BE2C (cell line): ENCODE measurements at regions not wholly inside any gene's neighbourhood (a gene's known extent, or its start where the extent isn't known, plus 50 kb on each side); places are given as distances from the start of the nearest gene placed in this dataset.

Experiments used
- DNase-seq: peaks from one replicate; pipeline ENCODE4 v3.0.0-alpha.2; 2020
- H3K27me3 ChIP-seq: fragments of 250-450 bp; sonication (Bioruptor Pico); 2 replicates; pipeline ENCODE4 v1.5.1; 2020; ENCODE audit warnings: mild to moderate bottlenecking
- H3K36me3 ChIP-seq: fragments of 250-450 bp; sonication (Bioruptor Pico); 2 replicates; pipeline ENCODE4 v1.5.1; 2020; ENCODE audit warnings: mild to moderate bottlenecking
- H3K4me1 ChIP-seq: fragments of 250-450 bp; sonication (Bioruptor Pico); 2 replicates; pipeline ENCODE4 v1.5.1; 2020
- H3K4me3 ChIP-seq: 2 replicates; pipeline ENCODE4 v1.5.1; 2011; ENCODE audit warnings: low read depth, low read length
- H3K9me3 ChIP-seq: fragments of 250-450 bp; sonication (Bioruptor Pico); 2 replicates; pipeline ENCODE4 v1.5.1; 2020
- TF ChIP-seq, protein P1 (sequence below): IDR thresholded peaks from 2 replicates; pipeline ENCODE4 v1.5.1; 2012; ENCODE audit warnings: mild to moderate bottlenecking, low read depth, low read length

DNA sequence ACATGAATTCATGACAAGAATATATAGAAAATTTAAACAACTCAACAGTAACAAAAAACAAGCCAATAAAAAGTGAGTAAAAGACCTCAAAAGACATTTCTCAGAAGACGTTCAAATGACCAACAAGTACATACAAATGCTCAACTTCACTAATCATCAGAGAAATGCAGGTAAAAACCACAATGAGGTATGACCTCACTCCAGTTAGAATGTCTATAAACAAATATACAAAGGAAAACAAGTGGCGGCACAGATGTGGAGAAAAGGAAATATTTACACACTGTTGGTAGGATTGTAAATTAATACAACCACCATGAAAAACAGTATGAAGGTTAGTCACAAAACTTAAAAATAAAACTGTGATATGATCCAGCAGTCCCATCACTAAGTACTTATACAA lies 1033.1 kb downstream of the RAPGEF2 start:
- TF ChIP-seq, protein P1, sequence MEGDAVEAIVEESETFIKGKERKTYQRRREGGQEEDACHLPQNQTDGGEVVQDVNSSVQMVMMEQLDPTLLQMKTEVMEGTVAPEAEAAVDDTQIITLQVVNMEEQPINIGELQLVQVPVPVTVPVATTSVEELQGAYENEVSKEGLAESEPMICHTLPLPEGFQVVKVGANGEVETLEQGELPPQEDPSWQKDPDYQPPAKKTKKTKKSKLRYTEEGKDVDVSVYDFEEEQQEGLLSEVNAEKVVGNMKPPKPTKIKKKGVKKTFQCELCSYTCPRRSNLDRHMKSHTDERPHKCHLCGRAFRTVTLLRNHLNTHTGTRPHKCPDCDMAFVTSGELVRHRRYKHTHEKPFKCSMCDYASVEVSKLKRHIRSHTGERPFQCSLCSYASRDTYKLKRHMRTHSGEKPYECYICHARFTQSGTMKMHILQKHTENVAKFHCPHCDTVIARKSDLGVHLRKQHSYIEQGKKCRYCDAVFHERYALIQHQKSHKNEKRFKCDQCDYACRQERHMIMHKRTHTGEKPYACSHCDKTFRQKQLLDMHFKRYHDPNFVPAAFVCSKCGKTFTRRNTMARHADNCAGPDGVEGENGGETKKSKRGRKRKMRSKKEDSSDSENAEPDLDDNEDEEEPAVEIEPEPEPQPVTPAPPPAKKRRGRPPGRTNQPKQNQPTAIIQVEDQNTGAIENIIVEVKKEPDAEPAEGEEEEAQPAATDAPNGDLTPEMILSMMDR = no peak
- no peaks in the 10 kb centered on the region for H3K27me3 ChIP-seq
- DNase-seq = no peak
- no peaks in the 10 kb centered on the region for H3K4me1 ChIP-seq
- H3K9me3 ChIP-seq = no peaks in the 10 kb centered on the region
- no peak overlapping the region for H3K4me3 ChIP-seq
- no peaks in the 10 kb centered on the region for H3K36me3 ChIP-seq

DNA sequence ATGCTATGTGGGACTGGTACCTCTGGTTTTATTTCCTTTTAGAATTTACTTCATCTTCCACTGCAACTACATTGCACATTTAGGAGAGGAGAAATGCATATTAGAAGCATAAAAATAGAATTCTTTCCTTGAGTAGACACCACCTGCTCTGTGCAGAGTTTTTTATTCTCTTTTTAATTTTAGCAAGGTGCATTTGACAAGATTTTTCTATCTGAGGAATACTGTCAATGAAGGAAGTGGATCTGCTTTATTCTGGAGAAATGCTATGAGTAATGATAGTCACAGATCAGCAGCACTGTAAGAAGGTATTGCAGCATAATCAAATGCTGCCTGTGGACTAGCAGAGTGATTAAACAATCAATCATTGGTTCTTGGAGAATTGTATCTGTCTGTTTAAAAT lies 1038.3 kb downstream of the RAPGEF2 start:
- Histone ChIP-seq H3K4me1 (no peaks in the 10 kb centered on the region), H3K27me3 (no peaks in the 10 kb centered on the region), H3K9me3 (no peaks in the 10 kb centered on the region), H3K4me3 (no peak overlapping the region), H3K36me3 (no peaks in the 10 kb centered on the region)
- TF ChIP-seq, protein P1 = no peak
- no peak for DNase-seq

DNA sequence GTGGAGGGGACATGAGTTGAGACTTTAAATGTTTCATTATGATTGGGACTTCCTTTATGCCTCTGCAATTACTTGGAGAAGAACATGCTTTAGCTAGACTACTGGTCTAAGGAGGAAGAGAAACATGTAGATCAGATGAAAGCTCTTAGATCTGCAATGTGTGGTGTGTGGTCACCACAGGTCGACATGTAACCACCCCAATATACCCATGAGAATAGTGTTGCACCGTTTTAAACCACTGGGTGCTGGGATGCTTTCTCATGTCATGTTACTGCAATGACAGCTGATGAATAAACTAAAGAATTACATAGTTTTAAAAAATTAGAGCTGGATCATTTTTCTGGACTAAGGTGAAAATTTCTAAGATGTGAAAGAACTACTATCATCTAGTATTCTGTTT lies 1039.7 kb downstream of the RAPGEF2 start:
- H3K4me1 ChIP-seq = no peaks in the 10 kb centered on the region
- TF ChIP-seq, protein P1 = no peak
- no peak for DNase-seq
- H3K36me3 ChIP-seq = no peaks in the 10 kb centered on the region
- H3K27me3 ChIP-seq = no peaks in the 10 kb centered on the region
- no peaks in the 10 kb centered on the region for H3K9me3 ChIP-seq
- no peak overlapping the region for H3K4me3 ChIP-seq

DNA sequence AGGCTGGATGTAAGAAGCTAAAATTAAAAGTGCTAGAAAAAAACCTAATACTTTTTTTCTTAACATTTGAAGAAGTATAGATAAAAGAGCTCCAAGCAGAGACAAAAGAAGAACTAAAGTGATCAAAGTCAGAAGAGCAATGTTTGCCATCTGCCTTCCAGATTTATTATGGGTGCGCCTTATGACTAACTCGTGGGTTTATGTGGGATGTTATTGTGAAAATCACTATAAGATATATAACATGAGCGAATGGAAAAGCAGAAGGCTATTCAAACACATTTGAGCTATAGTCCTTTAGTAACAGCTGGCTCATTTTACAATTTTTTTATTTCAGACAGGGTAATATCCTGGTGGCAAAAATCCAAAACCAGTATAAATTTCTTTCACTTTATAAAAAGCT lies 1040.7 kb downstream of the RAPGEF2 start:
- DNase-seq = no peak
- Histone ChIP-seq H3K36me3 (no peaks in the 10 kb centered on the region), H3K4me3 (no peak overlapping the region), H3K9me3 (no peaks in the 10 kb centered on the region), H3K4me1 (no peaks in the 10 kb centered on the region), H3K27me3 (no peaks in the 10 kb centered on the region)
- TF ChIP-seq, protein P1 = no peak

DNA sequence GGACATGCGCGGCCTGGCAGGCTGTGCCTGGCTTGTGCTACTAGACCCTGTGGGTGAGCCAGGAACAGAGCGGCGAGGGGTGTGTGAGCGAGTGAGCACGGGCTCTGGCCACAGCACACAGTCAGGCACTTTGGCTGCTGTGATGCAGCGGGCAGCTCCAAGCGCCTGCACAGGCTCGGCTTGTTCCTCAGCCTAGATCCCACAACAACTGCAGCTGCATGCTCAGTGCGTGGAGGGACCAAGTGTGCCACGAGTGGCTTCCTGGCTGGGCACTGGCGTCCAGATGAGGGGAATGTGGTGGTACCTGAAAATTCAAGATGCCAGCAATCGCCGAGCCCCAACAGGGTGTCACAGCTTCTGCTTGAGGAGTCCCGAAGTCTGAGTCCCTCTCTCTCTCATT lies 1056.6 kb downstream of the RAPGEF2 start:
- TF ChIP-seq, protein P1 = no peak

DNA sequence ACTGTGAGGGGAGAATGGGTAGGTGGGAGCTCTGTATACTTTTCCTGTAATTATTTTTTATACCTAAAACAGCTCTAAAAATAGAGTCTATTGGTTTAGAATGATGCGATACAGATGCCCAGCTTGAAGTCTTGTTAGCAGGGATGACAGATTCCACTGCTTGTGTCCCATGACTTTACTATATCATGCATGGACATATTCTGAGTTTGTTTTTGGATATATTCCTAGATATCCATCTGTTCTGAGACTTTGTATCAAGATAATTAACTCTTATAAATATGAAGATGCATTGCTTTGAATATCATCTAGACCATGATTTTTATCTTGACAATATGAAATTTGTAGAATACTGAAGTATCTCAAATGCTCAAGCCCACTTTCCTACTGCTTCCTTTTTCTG lies 1058.1 kb downstream of the RAPGEF2 start:
- no peaks in the 10 kb centered on the region for H3K9me3 ChIP-seq
- TF ChIP-seq, protein P1 = no peak
- H3K4me3 ChIP-seq = no peak overlapping the region
- H3K36me3 ChIP-seq = no peaks in the 10 kb centered on the region
- H3K4me1 ChIP-seq = no peaks in the 10 kb centered on the region
- H3K27me3 ChIP-seq = no peaks in the 10 kb centered on the region
- DNase-seq = no peak

More for the DNA sequence above, 1056.6 kb downstream of the RAPGEF2 start:
- no peaks in the 10 kb centered on the region for H3K27me3 ChIP-seq
- H3K4me3 ChIP-seq = no peak overlapping the region
- H3K9me3 ChIP-seq = no peaks in the 10 kb centered on the region
- no peak for DNase-seq
- no peaks in the 10 kb centered on the region for H3K4me1 ChIP-seq
- no peaks in the 10 kb centered on the region for H3K36me3 ChIP-seq
